ENCODE measurements at regions not wholly inside any gene's neighbourhood (a gene's known extent, or its start where the extent isn't known, plus 50 kb on each side); places are given as distances from the start of the nearest gene placed in this dataset.
A peak's percentile ranks its signal among the peaks of the same experiment; 100 is the strongest.

- ChIA-PET CTCF (interaction anchor here (0.6 kb wide), 1 partner anchor 43 kb away, joined by 3 read pairs; no protein-coding TSS in a partner anchor), POLR2A (no interaction called here)
- TF ChIP-seq LEF1 (IDR thresholded peaks at IDR 0.05; ENCODE audit: borderline replicate concordance): no peak
- TF ChIP-seq SUZ12 (IDR thresholded peaks at IDR 0.05): no peak
- TF ChIP-seq PKNOX1 (IDR thresholded peaks at IDR 0.05): no peak
- TF ChIP-seq ELF4 (IDR thresholded peaks at IDR 0.05): no peak
- no peak for TF ChIP-seq L3MBTL2 (conservative IDR thresholded peaks at IDR 0.05)
- TF ChIP-seq SP1 (IDR thresholded peaks at IDR 0.05): no peak
- no peak for TF ChIP-seq FOXK2 (IDR thresholded peaks at IDR 0.05)
- TF ChIP-seq HDGF (IDR thresholded peaks at IDR 0.05; ENCODE audit: borderline replicate concordance): no peak
- peak; percentile 58 for DNase-seq (ENCODE audit: extremely low spot score)
These were observed 72.3 kb upstream of the LEP start for GRCh38 chr7:128168667-128169210.

DNA sequence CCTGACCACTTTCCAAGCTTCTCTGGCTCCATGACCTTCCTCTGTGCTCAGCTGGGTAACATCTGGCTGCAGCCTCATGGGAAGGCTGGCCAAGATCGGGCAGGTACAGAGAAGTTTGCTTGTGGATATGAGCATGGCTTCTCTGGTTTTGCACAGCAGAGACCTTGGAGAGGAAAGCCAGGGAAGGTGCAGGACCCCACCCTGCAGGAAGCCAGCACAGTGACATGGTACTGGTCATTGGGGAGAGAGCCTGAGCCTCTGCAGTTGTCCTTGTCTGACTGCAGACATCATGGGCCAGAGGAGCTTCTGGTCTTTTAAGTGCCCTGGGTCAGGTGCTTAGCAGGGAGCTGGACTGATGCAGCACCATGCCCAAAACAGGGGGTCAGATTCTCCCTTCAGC, 70.6 kb upstream of the LEP start:
- CTCF ChIA-PET: no interaction called here
- TF ChIP-seq FOXA1 (IDR thresholded peaks at IDR 0.05): no peak
- TF ChIP-seq NFRKB (IDR thresholded peaks at IDR 0.05): no peak
- TF ChIP-seq FOXK2 (IDR thresholded peaks at IDR 0.05): no peak
- POLR2A ChIA-PET: no interaction called here

DNA sequence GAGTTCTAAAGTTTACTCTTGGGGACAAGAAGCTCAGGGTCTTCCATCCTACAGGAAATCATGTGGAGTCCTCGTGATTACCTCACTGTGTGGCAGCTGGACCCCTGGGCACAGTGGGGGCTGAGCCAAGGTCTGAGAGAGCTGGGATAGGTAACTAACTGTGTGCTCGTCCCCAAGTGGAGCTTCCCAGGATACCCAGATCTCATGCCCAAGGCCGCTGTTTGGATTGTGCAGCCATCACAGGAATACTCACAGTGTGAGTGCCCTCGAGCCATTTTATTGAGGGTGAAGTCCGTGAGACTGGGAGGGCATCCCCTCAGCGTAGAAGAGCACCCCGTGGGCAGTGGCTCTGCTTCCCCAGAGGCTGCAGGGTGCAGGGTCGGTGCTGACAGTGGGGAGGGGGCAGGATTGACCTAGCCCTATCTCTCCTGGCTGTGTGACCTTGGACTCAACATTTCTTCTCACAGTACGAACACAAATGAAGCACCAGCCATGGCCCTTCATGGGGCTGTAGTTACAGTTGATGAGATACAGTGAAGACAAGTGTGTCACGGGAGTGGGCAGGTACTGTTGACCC, 69.6 kb upstream of the LEP start:
- POLR2A ChIA-PET: no interaction called here
- no peak for TF ChIP-seq CTBP1 (IDR thresholded peaks at IDR 0.05; ENCODE audit: borderline replicate concordance)
- TF ChIP-seq FOXM1 (IDR thresholded peaks at IDR 0.05; ENCODE audit: borderline replicate concordance): no peak
- no peak for TF ChIP-seq LEF1 (IDR thresholded peaks at IDR 0.05; ENCODE audit: borderline replicate concordance)
- TF ChIP-seq PKNOX1 (IDR thresholded peaks at IDR 0.05): no peak
- no peak for TF ChIP-seq SUZ12 (IDR thresholded peaks at IDR 0.05)
- no peak for TF ChIP-seq SP1 (IDR thresholded peaks at IDR 0.05)
- no peak for TF ChIP-seq L3MBTL2 (conservative IDR thresholded peaks at IDR 0.05)
- no peak for TF ChIP-seq TARDBP (IDR thresholded peaks at IDR 0.05)
- no peak for TF ChIP-seq NFRKB (IDR thresholded peaks at IDR 0.05)
- TF ChIP-seq ELF4 (IDR thresholded peaks at IDR 0.05): no peak
- TF ChIP-seq FOXA1 (IDR thresholded peaks at IDR 0.05): no peak
- no peak for TF ChIP-seq ARNT (IDR thresholded peaks at IDR 0.05)
- TF ChIP-seq FOXK2 (IDR thresholded peaks at IDR 0.05): no peak
- no peak for TF ChIP-seq HDGF (IDR thresholded peaks at IDR 0.05; ENCODE audit: borderline replicate concordance)
- no peak for TF ChIP-seq BHLHE40 (IDR thresholded peaks at IDR 0.05; ENCODE audit: borderline replicate concordance)
- TF ChIP-seq ZNF384 (IDR thresholded peaks at IDR 0.05): no peak
- DNase-seq (ENCODE audit: extremely low spot score): no peak
- CTCF ChIA-PET: interaction anchor here (2.0 kb wide), 1 partner anchor 37 kb away, joined by 6 read pairs; no protein-coding TSS in a partner anchor

More for the DNA sequence above, 70.6 kb upstream of the LEP start:
- DNase-seq (ENCODE audit: extremely low spot score): no peak

DNA sequence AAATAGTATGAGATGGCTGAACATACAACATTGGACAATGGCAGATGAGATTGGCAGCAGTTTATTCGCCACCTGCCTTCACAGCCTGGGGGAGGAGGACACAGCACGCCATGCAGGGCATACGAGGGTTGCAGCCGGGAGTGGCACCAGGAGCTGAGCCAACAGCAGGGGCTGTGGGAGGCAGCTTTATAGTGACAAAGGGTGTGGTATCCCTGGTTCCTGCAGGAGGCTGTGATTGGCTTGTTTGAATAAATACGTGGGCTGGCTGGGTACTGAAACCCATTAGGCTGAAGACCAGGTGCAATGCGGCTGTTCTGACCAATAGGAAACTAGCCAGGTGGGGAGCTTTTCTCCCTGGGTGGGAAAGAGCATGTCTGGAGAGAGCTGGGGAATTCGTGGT, 68.9 kb upstream of the LEP start:
- POLR2A ChIA-PET: no interaction called here
- TF ChIP-seq SP1 (IDR thresholded peaks at IDR 0.05) (no peak), TARDBP (IDR thresholded peaks at IDR 0.05) (no peak), ELF4 (IDR thresholded peaks at IDR 0.05) (no peak)
- no peak for DNase-seq (ENCODE audit: extremely low spot score)
- CTCF ChIA-PET: interaction anchor here (2.0 kb wide), 1 partner anchor 36 kb away, joined by 6 read pairs; no protein-coding TSS in a partner anchor

DNA sequence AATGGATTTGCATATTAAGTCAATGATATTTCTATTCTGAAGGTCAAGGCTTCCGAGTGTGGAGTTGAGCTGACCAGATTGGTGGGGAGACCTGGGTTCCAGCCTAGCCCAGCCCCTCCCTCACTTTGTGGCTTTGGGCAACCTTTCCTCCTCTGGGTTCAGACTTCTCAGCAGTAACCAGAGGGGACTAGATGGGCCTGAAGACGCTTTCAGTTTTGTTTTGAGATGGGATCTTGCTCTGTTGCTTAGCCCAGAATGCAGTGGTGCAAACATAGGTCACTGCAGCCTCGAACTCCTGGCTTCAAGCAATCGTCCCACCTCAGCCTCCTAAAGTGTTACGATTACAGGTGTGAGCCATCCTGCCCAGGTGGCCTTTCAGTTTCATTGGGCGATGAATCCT, 68.1 kb upstream of the LEP start:
- CTCF ChIA-PET: interaction anchor here (2.0 kb wide), 1 partner anchor 35 kb away, joined by 6 read pairs; no protein-coding TSS in a partner anchor
- DNase-seq (ENCODE audit: extremely low spot score): no peak
- TF ChIP-seq ZNF384 (IDR thresholded peaks at IDR 0.05): no peak
- no peak for TF ChIP-seq SP1 (IDR thresholded peaks at IDR 0.05)
- TF ChIP-seq BHLHE40 (IDR thresholded peaks at IDR 0.05; ENCODE audit: borderline replicate concordance): no peak
- TF ChIP-seq HDGF (IDR thresholded peaks at IDR 0.05; ENCODE audit: borderline replicate concordance): no peak
- no peak for TF ChIP-seq PKNOX1 (IDR thresholded peaks at IDR 0.05)
- no peak for TF ChIP-seq FOXA1 (IDR thresholded peaks at IDR 0.05)
- no peak for TF ChIP-seq NFRKB (IDR thresholded peaks at IDR 0.05)
- TF ChIP-seq ELF4 (IDR thresholded peaks at IDR 0.05): no peak
- no peak for TF ChIP-seq L3MBTL2 (conservative IDR thresholded peaks at IDR 0.05)
- TF ChIP-seq CTBP1 (IDR thresholded peaks at IDR 0.05; ENCODE audit: borderline replicate concordance): no peak
- no peak for TF ChIP-seq TARDBP (IDR thresholded peaks at IDR 0.05)
- TF ChIP-seq LEF1 (IDR thresholded peaks at IDR 0.05; ENCODE audit: borderline replicate concordance): no peak
- no peak for TF ChIP-seq ARNT (IDR thresholded peaks at IDR 0.05)
- TF ChIP-seq FOXM1 (IDR thresholded peaks at IDR 0.05; ENCODE audit: borderline replicate concordance): no peak
- TF ChIP-seq FOXK2 (IDR thresholded peaks at IDR 0.05): no peak
- TF ChIP-seq SUZ12 (IDR thresholded peaks at IDR 0.05): no peak
- POLR2A ChIA-PET: no interaction called here

GRCh38 chr7:128174386-128174785, 66.7 kb upstream of the LEP start:
- ChIA-PET POLR2A (no interaction called here), CTCF (no interaction called here)
- TF ChIP-seq ELF4 (IDR thresholded peaks at IDR 0.05) (no peak), FOXA1 (IDR thresholded peaks at IDR 0.05) (no peak), ARNT (IDR thresholded peaks at IDR 0.05) (no peak), FOXM1 (IDR thresholded peaks at IDR 0.05; ENCODE audit: borderline replicate concordance) (no peak), LEF1 (IDR thresholded peaks at IDR 0.05; ENCODE audit: borderline replicate concordance) (no peak), ZNF384 (IDR thresholded peaks at IDR 0.05) (no peak), SUZ12 (IDR thresholded peaks at IDR 0.05) (no peak), NFRKB (IDR thresholded peaks at IDR 0.05) (no peak), FOXK2 (IDR thresholded peaks at IDR 0.05) (no peak), PKNOX1 (IDR thresholded peaks at IDR 0.05) (no peak)
- DNase-seq (ENCODE audit: extremely low spot score): no peak
